ENCODE measurements at regions not wholly inside any gene's neighbourhood (a gene's known extent, or its start where the extent isn't known, plus 50 kb on each side); places are given as distances from the start of the nearest gene placed in this dataset.

- Histone ChIP-seq H3K27ac (no peak overlapping the region), H3K27me3 (no peaks in the 10 kb centered on the region), H3K4me1 (peaks cover 0 to 5% (median 0%) of the 10 kb centered on the region in 9 donors), H3K36me3 (no peaks in the 10 kb centered on the region), H3K4me3 (no peak overlapping the region), H3K9me3 (no peaks in the 10 kb centered on the region)
- intact Hi-C loops (cut with DNase I): no loop called here
- ATAC-seq (no peak), DNase-seq (no peak)
- WGBS, 2 donors: 96% methylated on average over 2 of the region's 2 CpGs
- no peak for TF ChIP-seq CTCF (IDR thresholded peaks at IDR 0.05)
These were observed 107.4 kb upstream of the DMAC1 start for GRCh38 chr9:7906783-7907550.

GRCh38 chr9:7901621-7902020, 102.0 kb upstream of the DMAC1 start:
- Histone ChIP-seq H3K27ac (no peak overlapping the region), H3K36me3 (no peaks in the 10 kb centered on the region), H3K9me3 (no peaks in the 10 kb centered on the region), H3K4me3 (no peak overlapping the region), H3K27me3 (no peaks in the 10 kb centered on the region), H3K4me1 (no peaks in the 10 kb centered on the region)
- no peak for DNase-seq
- 54 to 60% methylated on average over 4 of the region's 4 CpGs for WGBS, 2 donors
- no peak for ATAC-seq
- TF ChIP-seq CTCF (IDR thresholded peaks at IDR 0.05): no peak
- intact Hi-C loops (cut with DNase I): no loop called here

GRCh38 chr9:7900541-7900940, 101.0 kb upstream of the DMAC1 start:
- Histone ChIP-seq H3K27me3 (no peaks in the 10 kb centered on the region), H3K36me3 (no peaks in the 10 kb centered on the region), H3K4me1 (no peaks in the 10 kb centered on the region), H3K27ac (no peak overlapping the region), H3K9me3 (no peaks in the 10 kb centered on the region), H3K4me3 (no peak overlapping the region)
- 93 to 97% methylated on average over 3 of the region's 3 CpGs for WGBS, 2 donors
- ATAC-seq (no peak), DNase-seq (no peak)
- TF ChIP-seq CTCF (IDR thresholded peaks at IDR 0.05): no peak
- intact Hi-C loops (cut with DNase I): no loop called here

- ATAC-seq (no peak), DNase-seq (no peak)
- intact Hi-C loops (cut with DNase I): no loop called here
- Histone ChIP-seq H3K4me3 (no peak overlapping the region), H3K27ac (no peak overlapping the region), H3K4me1 (no peaks in the 10 kb centered on the region), H3K27me3 (no peaks in the 10 kb centered on the region), H3K9me3 (no peaks in the 10 kb centered on the region), H3K36me3 (no peaks in the 10 kb centered on the region)
- 54 to 85% methylated on average over 3 of the region's 3 CpGs for WGBS, 2 donors
- TF ChIP-seq CTCF (IDR thresholded peaks at IDR 0.05): no peak
These were observed 100.2 kb upstream of the DMAC1 start for GRCh38 chr9:7899753-7900152.
